GM06990 (cell line): ENCODE measurements at regions not wholly inside any gene's neighbourhood (a gene's known extent, or its start where the extent isn't known, plus 50 kb on each side); places are given as distances from the start of the nearest gene placed in this dataset.

ENCODE experiments used
- DNase-seq: peaks from one replicate; pipeline ENCODE4 v3.0.0-alpha.2; 2011; ENCODE audit not compliant: insufficient read length; ENCODE audit errors: extremely low read depth
- H3K27me3 ChIP-seq: replicated peaks from 2 replicates; pipeline ENCODE4 v1.6.0; 2011; ENCODE audit warnings: low read length; ENCODE audit not compliant: control insufficient read depth, insufficient read depth
- H3K36me3 ChIP-seq: 2 replicates; pipeline ENCODE4 v1.5.1; 2011; ENCODE audit warnings: low read length; ENCODE audit not compliant: control insufficient read depth, insufficient read depth
- H3K4me3 ChIP-seq: replicated peaks from 2 replicates; pipeline ENCODE4 v1.5.1; 2011; ENCODE audit warnings: low read depth, mild to moderate bottlenecking, control low read depth, low read length
- CTCF ChIP-seq: IDR thresholded peaks from 2 replicates; pipeline ENCODE4 v1.5.1; 2011; ENCODE audit warnings: low read length, control low read depth, mild to moderate bottlenecking, inconsistent platforms; ENCODE audit not compliant: insufficient read depth, poor library complexity, severe bottlenecking

- no peak for TF ChIP-seq CTCF
Measured at GRCh38 chr3:148150141-148150540, 547.6 kb upstream of the AGTR1 start.

GRCh38 chr3:148158210-148158609, 539.5 kb upstream of the AGTR1 start:
- Histone ChIP-seq H3K4me3 (no peak overlapping the region), H3K27me3 (no peaks in the 10 kb centered on the region), H3K36me3 (no peaks in the 10 kb centered on the region)
- TF ChIP-seq CTCF = no peak
- DNase-seq = no peak

More at GRCh38 chr3:148150141-148150540, 547.6 kb upstream of the AGTR1 start:
- Histone ChIP-seq H3K4me3 (no peak overlapping the region), H3K36me3 (no peaks in the 10 kb centered on the region), H3K27me3 (no peaks in the 10 kb centered on the region)
- no peak for DNase-seq

- TF ChIP-seq CTCF = peak; percentile 3
- DNase-seq = no peak
- no peaks in the 10 kb centered on the region for H3K36me3 ChIP-seq
- H3K27me3 ChIP-seq = no peaks in the 10 kb centered on the region
- no peak overlapping the region for H3K4me3 ChIP-seq
Measured at GRCh38 chr3:148162132-148162531, 535.6 kb upstream of the AGTR1 start.

- H3K36me3 ChIP-seq = no peaks in the 10 kb centered on the region
- no peak overlapping the region for H3K4me3 ChIP-seq
- no peak for TF ChIP-seq CTCF
- no peaks in the 10 kb centered on the region for H3K27me3 ChIP-seq
- DNase-seq = no peak
Measured at GRCh38 chr3:148168347-148168746, 529.4 kb upstream of the AGTR1 start.

- no peak for DNase-seq
- Histone ChIP-seq H3K36me3 (no peaks in the 10 kb centered on the region), H3K27me3 (no peaks in the 10 kb centered on the region), H3K4me3 (no peak overlapping the region)
- no peak for TF ChIP-seq CTCF
Measured at GRCh38 chr3:148173851-148174250, 523.9 kb upstream of the AGTR1 start.

GRCh38 chr3:148175214-148175613, 522.5 kb upstream of the AGTR1 start:
- no peak for TF ChIP-seq CTCF
- no peaks in the 10 kb centered on the region for H3K27me3 ChIP-seq
- no peak for DNase-seq
- no peak overlapping the region for H3K4me3 ChIP-seq
- no peaks in the 10 kb centered on the region for H3K36me3 ChIP-seq
